ENCODE measurements at regions not wholly inside any gene's neighbourhood (a gene's known extent, or its start where the extent isn't known, plus 50 kb on each side); places are given as distances from the start of the nearest gene placed in this dataset.

- Histone ChIP-seq H3K36me3 (ENCODE audit: insufficient read depth, low read length) (no peaks in the 10 kb centered on the region), H3K4me3 (ENCODE audit: low read length) (no peak overlapping the region), H3F3A (ENCODE audit: insufficient read depth, low read length, poor library complexity, severe bottlenecking) (no peaks in the 10 kb centered on the region), H3K9ac (ENCODE audit: low read length) (no peak overlapping the region), H2AFZ (ENCODE audit: low read depth, low read length) (no peak overlapping the region), H3K27ac (ENCODE audit: low read length) (no peak overlapping the region), H3K9me2 (ENCODE audit: insufficient read depth, low read length) (no peaks in the 10 kb centered on the region), H3K27me3 (ENCODE audit: insufficient read depth, low read depth, low read length) (no peaks in the 10 kb centered on the region), H3K9me3 (ENCODE audit: low read length) (no peaks in the 10 kb centered on the region), H3K79me2 (replicated peaks; ENCODE audit: insufficient read depth, low read length) (no peaks in the 10 kb centered on the region), H3K4me2 (ENCODE audit: low read length) (no peak overlapping the region), H4K20me1 (ENCODE audit: insufficient read depth) (no peaks in the 10 kb centered on the region)
- TF ChIP-seq SMC3 (conservative IDR thresholded peaks at IDR 0.05; ENCODE audit: poor library complexity): no peak
These were observed 991.7 kb downstream of the CDH11 start for GRCh38 chr16:64130140-64130539.

DNA sequence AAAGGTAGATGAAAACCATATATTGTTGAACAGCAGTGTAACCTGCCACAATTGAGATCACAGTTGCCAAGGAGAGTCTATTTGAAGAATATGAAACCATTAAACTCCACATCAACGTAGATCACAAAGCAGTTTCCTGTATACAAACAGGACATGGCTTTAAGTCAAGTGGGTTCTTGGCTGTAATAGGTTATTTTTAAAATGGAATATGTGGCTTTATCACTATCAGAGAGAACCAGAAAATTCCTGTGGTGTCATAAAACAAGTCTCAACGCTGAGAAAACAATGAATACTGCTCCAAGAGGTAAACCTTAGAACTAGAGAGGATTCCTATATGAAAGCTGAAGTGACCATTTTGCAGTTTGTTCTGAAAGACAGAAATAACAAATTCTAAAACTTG lies 999.7 kb downstream of the CDH11 start:
- Histone ChIP-seq H3K9ac (ENCODE audit: low read length) (no peak overlapping the region), H3K79me2 (replicated peaks; ENCODE audit: insufficient read depth, low read length) (no peaks in the 10 kb centered on the region), H3F3A (ENCODE audit: insufficient read depth, low read length, poor library complexity, severe bottlenecking) (no peaks in the 10 kb centered on the region), H3K27me3 (ENCODE audit: insufficient read depth, low read depth, low read length) (no peaks in the 10 kb centered on the region), H3K4me3 (ENCODE audit: low read length) (no peak overlapping the region), H4K20me1 (ENCODE audit: insufficient read depth) (no peaks in the 10 kb centered on the region), H3K36me3 (ENCODE audit: insufficient read depth, low read length) (no peaks in the 10 kb centered on the region), H3K27ac (ENCODE audit: low read length) (no peak overlapping the region), H3K9me2 (ENCODE audit: insufficient read depth, low read length) (no peaks in the 10 kb centered on the region), H2AFZ (ENCODE audit: low read depth, low read length) (no peak overlapping the region), H3K4me2 (ENCODE audit: low read length) (no peak overlapping the region), H3K9me3 (ENCODE audit: low read length) (no peaks in the 10 kb centered on the region)
- TF ChIP-seq MXI1 (conservative IDR thresholded peaks at IDR 0.05; ENCODE audit: poor library complexity, severe bottlenecking): no peak
- no peak for TF ChIP-seq RAD21 (conservative IDR thresholded peaks at IDR 0.05)
- no peak for TF ChIP-seq POLR2AphosphoS5 (IDR thresholded peaks at IDR 0.05)
- TF ChIP-seq EZH2 (IDR thresholded peaks at IDR 0.05; ENCODE audit: borderline replicate concordance, insufficient read depth, low read length, poor library complexity, severe bottlenecking): no peak

- Histone ChIP-seq H3K9ac (ENCODE audit: low read length) (no peak overlapping the region), H3K9me2 (ENCODE audit: insufficient read depth, low read length) (no peaks in the 10 kb centered on the region), H3K4me3 (ENCODE audit: low read length) (no peak overlapping the region), H4K20me1 (ENCODE audit: insufficient read depth) (no peaks in the 10 kb centered on the region), H3K36me3 (ENCODE audit: insufficient read depth, low read length) (no peaks in the 10 kb centered on the region), H3F3A (ENCODE audit: insufficient read depth, low read length, poor library complexity, severe bottlenecking) (no peaks in the 10 kb centered on the region), H3K9me3 (ENCODE audit: low read length) (no peaks in the 10 kb centered on the region), H3K27ac (ENCODE audit: low read length) (no peak overlapping the region), H3K27me3 (ENCODE audit: insufficient read depth, low read depth, low read length) (no peaks in the 10 kb centered on the region), H3K4me2 (ENCODE audit: low read length) (no peak overlapping the region), H3K79me2 (replicated peaks; ENCODE audit: insufficient read depth, low read length) (no peaks in the 10 kb centered on the region), H2AFZ (ENCODE audit: low read depth, low read length) (no peak overlapping the region)
- TF ChIP-seq SMC3 (conservative IDR thresholded peaks at IDR 0.05; ENCODE audit: poor library complexity) (no peak), RAD21 (conservative IDR thresholded peaks at IDR 0.05) (no peak)
These were observed 1000.4 kb downstream of the CDH11 start for GRCh38 chr16:64121473-64121872.

DNA sequence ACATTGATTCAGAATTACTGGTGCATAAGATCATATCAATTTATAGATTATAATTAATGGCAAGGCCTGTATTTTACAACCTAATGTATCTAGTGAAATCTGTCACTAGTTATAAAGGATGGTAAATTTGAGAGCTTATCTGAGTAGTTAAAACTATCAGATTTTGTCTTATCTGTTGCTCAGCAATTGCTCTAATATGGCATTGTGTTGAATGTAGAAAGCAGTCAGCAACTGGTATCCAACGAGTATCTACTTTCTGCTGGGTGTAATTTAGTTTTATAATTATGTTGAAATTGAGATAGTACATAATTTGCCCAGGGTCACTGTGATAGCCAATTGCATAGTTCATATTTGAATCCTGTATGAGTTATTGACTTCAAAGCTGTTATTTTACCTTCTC lies 1005.7 kb downstream of the CDH11 start:
- no peak for TF ChIP-seq SMC3 (conservative IDR thresholded peaks at IDR 0.05; ENCODE audit: poor library complexity)
- TF ChIP-seq EZH2 (IDR thresholded peaks at IDR 0.05; ENCODE audit: borderline replicate concordance, insufficient read depth, low read length, poor library complexity, severe bottlenecking): no peak
- no peaks in the 10 kb centered on the region for H4K20me1 ChIP-seq (ENCODE audit: insufficient read depth)
- H3K27me3 ChIP-seq (ENCODE audit: insufficient read depth, low read depth, low read length): no peaks in the 10 kb centered on the region

DNA sequence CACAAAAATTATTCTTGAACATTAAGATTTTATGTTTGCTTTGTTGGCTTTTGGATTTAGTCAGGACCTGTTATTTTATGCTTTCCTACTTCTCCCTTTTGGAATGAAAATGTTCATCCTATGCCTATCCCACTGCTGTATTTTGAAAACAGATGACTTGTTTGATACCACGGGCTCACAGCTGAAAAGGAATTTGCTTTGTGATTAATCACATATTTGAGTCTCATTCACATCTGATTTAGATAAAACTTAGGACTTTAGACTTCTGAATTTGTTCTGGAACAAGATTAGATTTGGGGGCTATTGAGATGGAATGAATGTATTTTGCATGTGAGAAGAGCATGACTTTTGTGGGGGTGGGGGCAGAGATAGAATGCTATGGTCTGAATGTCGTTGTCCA lies 1012.6 kb downstream of the CDH11 start:
- Histone ChIP-seq H3F3A (ENCODE audit: insufficient read depth, low read length, poor library complexity, severe bottlenecking) (no peaks in the 10 kb centered on the region), H3K9ac (ENCODE audit: low read length) (no peak overlapping the region), H3K27me3 (ENCODE audit: insufficient read depth, low read depth, low read length) (no peaks in the 10 kb centered on the region), H4K20me1 (ENCODE audit: insufficient read depth) (no peaks in the 10 kb centered on the region), H2AFZ (ENCODE audit: low read depth, low read length) (no peak overlapping the region), H3K27ac (ENCODE audit: low read length) (no peak overlapping the region), H3K9me2 (ENCODE audit: insufficient read depth, low read length) (no peaks in the 10 kb centered on the region), H3K36me3 (ENCODE audit: insufficient read depth, low read length) (no peaks in the 10 kb centered on the region), H3K79me2 (replicated peaks; ENCODE audit: insufficient read depth, low read length) (no peaks in the 10 kb centered on the region), H3K4me3 (ENCODE audit: low read length) (no peak overlapping the region), H3K4me2 (ENCODE audit: low read length) (no peak overlapping the region), H3K9me3 (ENCODE audit: low read length) (no peaks in the 10 kb centered on the region)
- TF ChIP-seq POLR2AphosphoS5 (IDR thresholded peaks at IDR 0.05): no peak
- TF ChIP-seq SMC3 (conservative IDR thresholded peaks at IDR 0.05; ENCODE audit: poor library complexity): no peak
- TF ChIP-seq EZH2 (IDR thresholded peaks at IDR 0.05; ENCODE audit: borderline replicate concordance, insufficient read depth, low read length, poor library complexity, severe bottlenecking): no peak
- TF ChIP-seq, protein P1, sequence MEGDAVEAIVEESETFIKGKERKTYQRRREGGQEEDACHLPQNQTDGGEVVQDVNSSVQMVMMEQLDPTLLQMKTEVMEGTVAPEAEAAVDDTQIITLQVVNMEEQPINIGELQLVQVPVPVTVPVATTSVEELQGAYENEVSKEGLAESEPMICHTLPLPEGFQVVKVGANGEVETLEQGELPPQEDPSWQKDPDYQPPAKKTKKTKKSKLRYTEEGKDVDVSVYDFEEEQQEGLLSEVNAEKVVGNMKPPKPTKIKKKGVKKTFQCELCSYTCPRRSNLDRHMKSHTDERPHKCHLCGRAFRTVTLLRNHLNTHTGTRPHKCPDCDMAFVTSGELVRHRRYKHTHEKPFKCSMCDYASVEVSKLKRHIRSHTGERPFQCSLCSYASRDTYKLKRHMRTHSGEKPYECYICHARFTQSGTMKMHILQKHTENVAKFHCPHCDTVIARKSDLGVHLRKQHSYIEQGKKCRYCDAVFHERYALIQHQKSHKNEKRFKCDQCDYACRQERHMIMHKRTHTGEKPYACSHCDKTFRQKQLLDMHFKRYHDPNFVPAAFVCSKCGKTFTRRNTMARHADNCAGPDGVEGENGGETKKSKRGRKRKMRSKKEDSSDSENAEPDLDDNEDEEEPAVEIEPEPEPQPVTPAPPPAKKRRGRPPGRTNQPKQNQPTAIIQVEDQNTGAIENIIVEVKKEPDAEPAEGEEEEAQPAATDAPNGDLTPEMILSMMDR (IDR thresholded peaks at IDR 0.05; ENCODE audit: poor library complexity, severe bottlenecking): no peak
- no peak for TF ChIP-seq MXI1 (conservative IDR thresholded peaks at IDR 0.05; ENCODE audit: poor library complexity, severe bottlenecking)
- TF ChIP-seq RAD21 (conservative IDR thresholded peaks at IDR 0.05): no peak
- no peak for TF ChIP-seq EP300 (conservative IDR thresholded peaks at IDR 0.05; ENCODE audit: poor library complexity, severe bottlenecking)
- no peak for TF ChIP-seq REST (IDR thresholded peaks at IDR 0.05; ENCODE audit: borderline replicate concordance)

More for the DNA sequence above, 1005.7 kb downstream of the CDH11 start:
- no peak overlapping the region for H3K9ac ChIP-seq (ENCODE audit: low read length)
- H3K79me2 ChIP-seq (replicated peaks; ENCODE audit: insufficient read depth, low read length): no peaks in the 10 kb centered on the region
- no peak overlapping the region for H3K4me2 ChIP-seq (ENCODE audit: low read length)
- H2AFZ ChIP-seq (ENCODE audit: low read depth, low read length): no peak overlapping the region
- H3K36me3 ChIP-seq (ENCODE audit: insufficient read depth, low read length): no peaks in the 10 kb centered on the region
- no peak overlapping the region for H3K27ac ChIP-seq (ENCODE audit: low read length)
- H3F3A ChIP-seq (ENCODE audit: insufficient read depth, low read length, poor library complexity, severe bottlenecking): no peaks in the 10 kb centered on the region
- no peaks in the 10 kb centered on the region for H3K9me3 ChIP-seq (ENCODE audit: low read length)
- H3K4me3 ChIP-seq (ENCODE audit: low read length): no peak overlapping the region
- H3K9me2 ChIP-seq (ENCODE audit: insufficient read depth, low read length): no peaks in the 10 kb centered on the region
